Panc1 (cell line): ENCODE measurements at regions not wholly inside any gene's neighbourhood (a gene's known extent, or its start where the extent isn't known, plus 50 kb on each side); places are given as distances from the start of the nearest gene placed in this dataset.

ENCODE experiments used
- CTCF ChIP-seq: fragments of 450-650 bp; IDR thresholded peaks from 2 replicates; pipeline ENCODE4 v1.5.1; 2017; ENCODE audit warnings: mild to moderate bottlenecking
- SIN3A ChIP-seq: IDR thresholded peaks from 2 replicates; pipeline ENCODE4 v1.6.1; 2012; ENCODE audit warnings: low read depth, mild to moderate bottlenecking, low read length, moderate library complexity, borderline replicate concordance; ENCODE audit not compliant: insufficient read depth
- TCF7L2 ChIP-seq: IDR thresholded peaks from 2 replicates; pipeline ENCODE4 v1.6.1; 2011; ENCODE audit warnings: mild to moderate bottlenecking, low read depth, low read length, inconsistent platforms
- TF ChIP-seq, protein P1 (sequence below), 2 experiments: IDR thresholded peaks; 2 replicates each; pipeline ENCODE4 v1.6.1; 2011 to 2012; ENCODE audit warnings: low read depth in 2 of 2, control low read depth in 1 of 2, low read length in 1 of 2, mild to moderate bottlenecking in 1 of 2, moderate library complexity in 1 of 2; ENCODE audit not compliant: insufficient read depth in 1 of 2

GRCh38 chr4:100778431-100778830 lies 260.6 kb upstream of the EMCN start:
- no peak for TF ChIP-seq CTCF
- TF ChIP-seq, protein P1, sequence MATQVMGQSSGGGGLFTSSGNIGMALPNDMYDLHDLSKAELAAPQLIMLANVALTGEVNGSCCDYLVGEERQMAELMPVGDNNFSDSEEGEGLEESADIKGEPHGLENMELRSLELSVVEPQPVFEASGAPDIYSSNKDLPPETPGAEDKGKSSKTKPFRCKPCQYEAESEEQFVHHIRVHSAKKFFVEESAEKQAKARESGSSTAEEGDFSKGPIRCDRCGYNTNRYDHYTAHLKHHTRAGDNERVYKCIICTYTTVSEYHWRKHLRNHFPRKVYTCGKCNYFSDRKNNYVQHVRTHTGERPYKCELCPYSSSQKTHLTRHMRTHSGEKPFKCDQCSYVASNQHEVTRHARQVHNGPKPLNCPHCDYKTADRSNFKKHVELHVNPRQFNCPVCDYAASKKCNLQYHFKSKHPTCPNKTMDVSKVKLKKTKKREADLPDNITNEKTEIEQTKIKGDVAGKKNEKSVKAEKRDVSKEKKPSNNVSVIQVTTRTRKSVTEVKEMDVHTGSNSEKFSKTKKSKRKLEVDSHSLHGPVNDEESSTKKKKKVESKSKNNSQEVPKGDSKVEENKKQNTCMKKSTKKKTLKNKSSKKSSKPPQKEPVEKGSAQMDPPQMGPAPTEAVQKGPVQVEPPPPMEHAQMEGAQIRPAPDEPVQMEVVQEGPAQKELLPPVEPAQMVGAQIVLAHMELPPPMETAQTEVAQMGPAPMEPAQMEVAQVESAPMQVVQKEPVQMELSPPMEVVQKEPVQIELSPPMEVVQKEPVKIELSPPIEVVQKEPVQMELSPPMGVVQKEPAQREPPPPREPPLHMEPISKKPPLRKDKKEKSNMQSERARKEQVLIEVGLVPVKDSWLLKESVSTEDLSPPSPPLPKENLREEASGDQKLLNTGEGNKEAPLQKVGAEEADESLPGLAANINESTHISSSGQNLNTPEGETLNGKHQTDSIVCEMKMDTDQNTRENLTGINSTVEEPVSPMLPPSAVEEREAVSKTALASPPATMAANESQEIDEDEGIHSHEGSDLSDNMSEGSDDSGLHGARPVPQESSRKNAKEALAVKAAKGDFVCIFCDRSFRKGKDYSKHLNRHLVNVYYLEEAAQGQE (IDR thresholded peaks at IDR 0.05; ENCODE audit: insufficient read depth in 1 of 2, low read depth in 2 of 2, low read length in 1 of 2): no peak
- no peak for TF ChIP-seq TCF7L2
- TF ChIP-seq SIN3A: no peak
